Activated T-cell treated with anti-CD3 and anti-CD28 coated beads, Interleukin-2, amount 50 U/mL, for 72 hours (primary cell): ENCODE measurements at regions not wholly inside any gene's neighbourhood (a gene's known extent, or its start where the extent isn't known, plus 50 kb on each side); places are given as distances from the start of the nearest gene placed in this dataset.
"Not testable (repeated sequence)": the region's sequence is repeated elsewhere in the genome, so short reads cannot be mapped to it uniquely, and the experiment has no call there.

Source experiments
- ATAC-seq, 2 donors: fragments of 150-1000 bp; cut with Tn5 transposase; replicated peaks in 1 of 2; 2 replicates each; pipeline ENCODE4 v1.10.0; 2021; ENCODE audit warnings: moderate library complexity in 2 of 2, mild to moderate bottlenecking in 1 of 2
- DNase-seq, 2 donors: peaks; one replicate each; pipeline ENCODE4 v3.0.0; 2021 to 2022; ENCODE audit warnings: mixed read lengths in 1 of 2
- H3K27ac Mint-ChIP-seq: one replicate; pipeline ENCODE4 v1.8.0; 2022; ENCODE audit warnings: mild to moderate bottlenecking, moderate library complexity, mixed read lengths
- H3K27me3 Mint-ChIP-seq: one replicate; pipeline ENCODE4 v1.8.0; 2022; ENCODE audit warnings: low read depth, mixed read lengths
- H3K36me3 Mint-ChIP-seq, 2 donors: one replicate each; pipeline ENCODE4 v1.8.0; 2022; ENCODE audit warnings: mixed read lengths in 2 of 2, mild to moderate bottlenecking in 1 of 2; ENCODE audit not compliant: insufficient read depth in 2 of 2
- H3K4me1 Mint-ChIP-seq: one replicate; pipeline ENCODE4 v1.8.0; 2022; ENCODE audit warnings: low read depth, mixed read lengths
- H3K4me3 Mint-ChIP-seq, 2 donors: one replicate each; pipeline ENCODE4 v1.8.0; 2022; ENCODE audit warnings: mild to moderate bottlenecking in 2 of 2, mixed read lengths in 2 of 2, moderate library complexity in 2 of 2
- H3K9me3 Mint-ChIP-seq, 2 donors: one replicate each; pipeline ENCODE4 v1.8.0; 2022; ENCODE audit warnings: mixed read lengths in 2 of 2

DNA sequence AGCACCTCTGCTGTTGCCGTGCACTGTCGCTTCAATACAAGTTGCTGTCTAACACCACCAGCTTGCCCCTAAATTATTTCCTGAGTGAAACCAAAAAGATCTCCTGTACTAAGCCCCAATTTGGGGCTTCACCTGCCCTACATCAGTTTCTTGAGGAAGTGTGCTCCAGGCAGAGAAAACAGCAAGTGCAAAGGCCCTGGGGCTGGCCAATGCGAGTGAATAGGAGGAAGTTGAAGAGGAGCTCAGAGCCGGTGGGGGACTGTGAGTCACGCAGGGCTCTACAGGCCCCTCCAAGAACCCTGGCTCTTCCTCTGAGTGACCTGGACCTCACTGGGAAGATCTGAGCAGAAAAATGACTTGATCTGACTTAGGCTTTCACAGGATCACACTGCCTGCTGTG is 117.2 kb downstream of the IPO8 start:
- Mint-ChIP-seq H3K9me3 (peaks cover 0 to 2% of the 10 kb centered on the region in 2 donors), H3K4me1 (no peaks in the 10 kb centered on the region), H3K27me3 (no peaks in the 10 kb centered on the region), H3K27ac (no peak overlapping the region), H3K4me3 (no peak overlapping the region), H3K36me3 (no peaks in the 10 kb centered on the region)
- DNase-seq (no peak), ATAC-seq (no peak)

DNA sequence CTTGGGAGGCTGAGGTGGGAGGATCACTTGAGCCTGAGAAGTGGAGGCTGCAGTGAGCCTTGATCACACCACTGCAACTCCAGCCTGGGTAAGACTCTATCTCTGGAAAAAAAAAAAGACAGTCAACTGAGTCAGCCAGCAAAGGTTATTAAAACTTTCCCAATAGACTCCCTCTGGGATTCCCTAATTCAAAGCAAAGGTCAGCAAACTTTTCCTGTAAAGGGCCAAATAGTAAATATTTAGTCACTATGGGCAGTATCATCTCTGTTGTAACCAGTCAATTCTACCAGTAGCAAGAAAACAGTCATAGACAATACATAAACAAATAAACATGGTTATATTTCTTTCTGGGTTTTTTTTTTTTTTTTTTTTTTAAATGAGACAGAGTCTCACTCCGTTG is 122.5 kb downstream of the IPO8 start:
- no peaks in the 10 kb centered on the region for H3K27me3 Mint-ChIP-seq
- DNase-seq = no peak
- ATAC-seq = no peak
- H3K4me3 Mint-ChIP-seq = no peak overlapping the region
- H3K4me1 Mint-ChIP-seq = no peaks in the 10 kb centered on the region
- peaks cover 0 to 2% of the 10 kb centered on the region in 2 donors for H3K9me3 Mint-ChIP-seq
- no peak overlapping the region for H3K27ac Mint-ChIP-seq
- no peaks in the 10 kb centered on the region for H3K36me3 Mint-ChIP-seq

DNA sequence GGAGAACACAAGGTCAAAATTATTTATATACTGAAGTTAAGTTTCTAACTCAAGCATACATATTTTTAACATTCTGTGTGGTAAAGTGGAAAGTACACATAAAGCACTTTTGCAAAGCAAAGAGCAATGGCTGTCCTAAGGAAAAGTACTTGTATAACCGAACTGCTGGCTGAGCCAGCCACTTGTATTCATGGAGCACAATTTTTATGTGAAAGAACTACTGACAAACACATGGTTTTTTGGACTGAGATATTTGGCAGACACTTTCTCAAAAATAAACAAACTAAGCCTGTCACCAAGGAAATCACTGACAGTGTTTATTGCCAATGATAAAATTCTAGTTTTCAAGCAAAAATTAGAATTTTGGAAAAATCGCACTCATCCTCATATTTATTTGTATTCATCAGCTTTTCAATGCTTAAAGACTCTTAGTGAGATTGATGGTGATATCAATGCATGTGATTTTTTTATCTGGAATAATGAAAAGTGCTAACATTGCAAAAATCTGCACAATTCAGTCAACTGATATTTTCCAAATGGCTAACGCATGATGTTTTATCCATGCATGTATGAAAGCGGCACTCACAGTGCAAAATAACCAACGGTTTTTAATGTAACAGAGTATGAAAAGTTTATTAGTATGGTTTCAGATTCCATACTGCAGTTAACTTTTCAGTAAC is 125.3 kb downstream of the IPO8 start:
- H3K27ac Mint-ChIP-seq = no peak overlapping the region

DNA sequence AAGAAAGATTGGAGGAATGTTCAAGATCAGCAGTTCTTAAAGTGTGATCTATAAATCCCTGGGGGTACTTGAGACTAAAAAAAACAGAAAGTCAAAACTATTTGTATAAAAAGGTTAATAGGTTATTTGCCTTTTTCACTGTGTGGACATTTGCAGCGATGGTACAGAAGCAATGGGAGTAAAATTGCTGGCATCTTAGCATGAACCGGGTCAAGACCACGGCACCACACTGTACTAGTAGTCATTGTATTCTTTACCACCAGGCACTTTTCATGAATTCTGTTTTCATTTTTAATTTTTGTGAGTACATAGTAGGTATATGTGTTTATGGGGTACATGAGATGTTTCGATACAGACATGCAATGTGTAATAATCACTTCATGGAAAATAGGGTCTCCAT is 126.2 kb downstream of the IPO8 start:
- Mint-ChIP-seq H3K27me3 (no peaks in the 10 kb centered on the region), H3K36me3 (no peaks in the 10 kb centered on the region)

More for the DNA sequence above, 125.3 kb downstream of the IPO8 start:
- no peaks in the 10 kb centered on the region for H3K36me3 Mint-ChIP-seq
- peaks cover 1 to 2% of the 10 kb centered on the region in 2 donors for H3K9me3 Mint-ChIP-seq
- DNase-seq (no peak), ATAC-seq (no peak)
- H3K27me3 Mint-ChIP-seq = no peaks in the 10 kb centered on the region
- H3K4me3 Mint-ChIP-seq = no peak overlapping the region
- H3K4me1 Mint-ChIP-seq = no peaks in the 10 kb centered on the region

DNA sequence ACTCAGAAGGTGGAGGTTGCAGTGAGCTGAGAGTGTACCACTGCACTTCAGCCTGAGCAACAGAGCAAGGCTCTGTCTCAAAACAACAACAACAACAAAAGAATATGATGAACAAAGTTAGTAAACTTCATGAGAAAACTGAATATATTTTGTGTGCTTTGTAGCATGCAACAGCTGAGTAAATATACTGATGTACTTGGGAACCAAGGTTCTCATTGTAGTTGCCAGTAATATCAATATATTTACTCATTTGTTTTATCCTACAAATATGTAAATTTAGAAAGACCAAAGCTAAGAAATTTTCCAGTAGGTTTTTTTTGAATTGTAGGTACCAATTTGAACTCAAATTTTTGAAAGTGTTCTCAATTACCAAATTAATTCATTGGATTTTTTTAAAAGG is 127.2 kb downstream of the IPO8 start:
- Mint-ChIP-seq H3K27me3 (no peaks in the 10 kb centered on the region), H3K27ac (no peak overlapping the region), H3K4me3 (no peak overlapping the region), H3K9me3 (peaks cover 1 to 2% of the 10 kb centered on the region in 2 donors), H3K4me1 (no peaks in the 10 kb centered on the region), H3K36me3 (no peaks in the 10 kb centered on the region)
- DNase-seq (no peak), ATAC-seq (no peak)

More for the DNA sequence above, 126.2 kb downstream of the IPO8 start:
- Mint-ChIP-seq H3K9me3 (peaks cover 1 to 2% of the 10 kb centered on the region in 2 donors), H3K4me3 (no peak overlapping the region), H3K4me1 (no peaks in the 10 kb centered on the region), H3K27ac (no peak overlapping the region)
- ATAC-seq = no peak
- DNase-seq = no peak

DNA sequence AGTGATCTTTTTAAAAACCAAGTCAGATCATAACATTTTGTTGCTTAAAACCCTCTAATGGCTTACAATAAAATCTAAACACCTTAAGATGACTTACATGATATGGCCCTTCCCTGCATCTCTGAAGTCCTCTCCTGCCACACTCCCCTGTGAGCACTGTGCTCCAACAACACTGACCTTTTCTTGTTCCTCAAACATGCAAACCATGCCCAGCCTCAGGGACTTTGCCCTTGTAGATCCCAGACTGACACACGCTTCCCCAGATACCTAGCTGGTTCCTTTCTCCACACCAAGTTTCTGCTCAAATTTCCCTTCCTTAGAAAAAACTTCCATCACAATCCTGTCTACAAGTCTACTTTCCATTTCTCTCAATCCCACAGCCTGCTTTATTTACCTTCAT is 128.6 kb downstream of the IPO8 start:
- H3K4me3 Mint-ChIP-seq = no peak overlapping the region
- no peak for ATAC-seq
- no peak for DNase-seq
- H3K27ac Mint-ChIP-seq = no peak overlapping the region
- no peaks in the 10 kb centered on the region for H3K36me3 Mint-ChIP-seq
- H3K27me3 Mint-ChIP-seq = no peaks in the 10 kb centered on the region
- H3K4me1 Mint-ChIP-seq = no peaks in the 10 kb centered on the region
- peaks cover 1 to 2% of the 10 kb centered on the region in 2 donors for H3K9me3 Mint-ChIP-seq

DNA sequence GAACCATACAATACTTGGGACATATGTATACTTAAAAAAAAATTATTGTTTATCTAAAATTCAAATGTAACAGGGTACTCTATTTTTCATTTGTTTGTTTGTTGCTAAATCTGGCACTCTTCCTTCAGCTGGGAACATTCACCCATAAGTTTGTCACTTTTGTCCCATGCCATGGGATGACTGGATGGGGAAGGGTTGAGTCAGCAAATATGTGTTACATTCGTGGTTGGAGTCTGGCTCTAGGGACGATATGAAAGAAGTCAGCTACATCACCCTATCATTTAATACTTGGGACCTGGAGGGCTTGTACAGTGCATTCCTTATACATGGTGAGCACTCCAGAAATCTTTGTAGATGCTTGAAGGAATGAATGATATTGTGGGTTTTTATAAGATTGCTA is 131.3 kb downstream of the IPO8 start:
- ATAC-seq = no peak
- Mint-ChIP-seq H3K27me3 (no peaks in the 10 kb centered on the region), H3K4me1 (no peaks in the 10 kb centered on the region), H3K36me3 (peaks cover 3 to 6% of the 10 kb centered on the region in 2 donors), H3K27ac (no peak overlapping the region), H3K4me3 (no peak overlapping the region), H3K9me3 (peaks cover 7 to 10% of the 10 kb centered on the region in 2 donors)
- no peak for DNase-seq

DNA sequence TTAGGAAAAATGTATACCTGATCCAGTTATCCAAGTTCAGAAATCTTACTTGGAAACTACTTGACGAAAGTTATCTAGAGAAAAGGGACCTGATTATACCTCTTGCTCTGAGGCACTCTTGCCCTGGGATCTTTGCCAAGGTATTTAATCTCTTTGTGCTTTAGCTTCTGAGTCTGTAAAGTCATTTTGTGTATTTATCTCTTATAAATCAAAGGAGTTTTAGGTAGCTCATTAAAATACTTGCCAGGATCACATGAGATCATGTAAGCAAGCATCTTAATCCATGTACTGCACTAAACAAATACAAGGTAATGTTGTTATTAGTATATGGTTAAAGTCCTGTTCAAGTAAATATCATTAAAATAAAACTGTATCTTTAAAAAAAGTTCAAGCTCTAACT is 147.5 kb downstream of the IPO8 start:
- H3K27ac Mint-ChIP-seq = no peak overlapping the region
- no peak overlapping the region for H3K4me3 Mint-ChIP-seq

DNA sequence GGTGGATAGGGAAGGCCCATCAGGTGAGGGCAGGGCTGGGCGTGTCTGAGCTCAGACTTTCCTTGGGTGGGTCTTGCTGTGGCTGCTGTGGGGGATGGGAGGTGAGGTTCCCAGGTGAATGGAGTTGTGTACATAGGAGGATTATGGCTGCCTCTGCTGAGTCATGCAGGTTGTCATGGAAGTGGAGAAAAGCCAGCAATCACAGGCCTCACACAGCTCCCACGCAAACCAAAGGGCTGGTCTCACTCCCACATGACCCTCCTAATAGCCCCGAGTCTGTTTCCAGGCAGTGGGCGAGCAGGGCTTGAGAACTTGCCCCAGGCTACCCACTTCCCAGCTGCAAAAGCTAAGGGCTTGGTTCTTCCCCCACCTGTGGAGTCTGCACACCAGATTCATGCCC is 149.5 kb downstream of the IPO8 start:
- H3K27me3 Mint-ChIP-seq = peaks cover 6% of the 10 kb centered on the region

More for the DNA sequence above, 147.5 kb downstream of the IPO8 start:
- Mint-ChIP-seq H3K27me3 (peaks cover 6% of the 10 kb centered on the region), H3K36me3 (no peaks in the 10 kb centered on the region), H3K4me1 (no peaks in the 10 kb centered on the region), H3K9me3 (peaks cover 7 to 14% of the 10 kb centered on the region in 2 donors)
- DNase-seq (no peak), ATAC-seq (no peak)

DNA sequence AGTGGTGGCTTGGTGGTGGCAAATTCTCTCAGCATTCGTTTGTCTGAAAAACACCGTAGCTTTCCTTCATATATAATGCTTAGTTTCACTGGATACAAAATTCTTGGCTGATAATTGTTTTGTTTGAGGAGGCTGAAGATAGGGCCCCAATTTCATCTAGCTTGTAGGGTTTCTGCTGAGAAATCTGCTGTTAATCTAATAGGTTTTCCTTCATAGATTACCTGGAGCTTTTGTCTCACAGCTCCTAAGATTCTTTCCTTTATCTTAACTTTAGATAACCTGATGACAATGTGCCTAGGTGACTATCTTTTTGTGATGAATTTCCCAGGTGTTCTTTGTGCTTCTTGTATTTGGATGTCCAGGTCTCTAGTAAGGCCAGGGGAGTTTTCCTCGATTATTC is 151.0 kb downstream of the IPO8 start:
- not testable (repeated sequence) for H3K36me3 Mint-ChIP-seq, H3K27me3 Mint-ChIP-seq, H3K27ac Mint-ChIP-seq, H3K4me1 Mint-ChIP-seq, ATAC-seq, H3K4me3 Mint-ChIP-seq, DNase-seq
- H3K9me3 Mint-ChIP-seq = peaks cover 15 to 20% of the 10 kb centered on the region in 2 donors

More for the DNA sequence above, 149.5 kb downstream of the IPO8 start:
- Mint-ChIP-seq H3K9me3 (peaks cover 15 to 20% of the 10 kb centered on the region in 2 donors), H3K4me1 (no peaks in the 10 kb centered on the region), H3K4me3 (no peak overlapping the region), H3K27ac (no peak overlapping the region), H3K36me3 (no peaks in the 10 kb centered on the region)
- ATAC-seq = no peak
- DNase-seq = no peak

DNA sequence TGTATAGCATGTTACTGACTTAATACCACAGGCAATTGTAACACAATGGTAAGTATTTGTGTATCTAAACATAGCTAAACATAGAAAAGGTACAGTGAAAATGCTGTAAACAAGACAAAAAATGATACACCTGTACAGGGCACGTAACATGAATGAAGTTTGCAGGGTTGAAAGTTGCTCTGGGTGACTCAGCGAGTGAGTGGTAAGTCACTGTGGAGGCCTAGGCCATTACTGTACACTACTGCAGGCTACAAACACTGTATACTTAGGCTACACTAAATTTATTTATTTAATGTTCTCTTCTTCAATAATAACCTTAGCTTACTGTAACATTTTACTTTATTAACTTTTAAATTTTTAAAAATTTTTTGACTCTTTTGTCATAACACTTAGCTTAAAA is 158.4 kb downstream of the IPO8 start:
- peaks cover 2 to 3% of the 10 kb centered on the region in 2 donors for H3K9me3 Mint-ChIP-seq
- H3K4me1 Mint-ChIP-seq = no peaks in the 10 kb centered on the region
- no peak overlapping the region for H3K27ac Mint-ChIP-seq
- DNase-seq = no peak
- no peaks in the 10 kb centered on the region for H3K36me3 Mint-ChIP-seq
- ATAC-seq = no peak
- H3K4me3 Mint-ChIP-seq = no peak overlapping the region
- H3K27me3 Mint-ChIP-seq = no peaks in the 10 kb centered on the region

DNA sequence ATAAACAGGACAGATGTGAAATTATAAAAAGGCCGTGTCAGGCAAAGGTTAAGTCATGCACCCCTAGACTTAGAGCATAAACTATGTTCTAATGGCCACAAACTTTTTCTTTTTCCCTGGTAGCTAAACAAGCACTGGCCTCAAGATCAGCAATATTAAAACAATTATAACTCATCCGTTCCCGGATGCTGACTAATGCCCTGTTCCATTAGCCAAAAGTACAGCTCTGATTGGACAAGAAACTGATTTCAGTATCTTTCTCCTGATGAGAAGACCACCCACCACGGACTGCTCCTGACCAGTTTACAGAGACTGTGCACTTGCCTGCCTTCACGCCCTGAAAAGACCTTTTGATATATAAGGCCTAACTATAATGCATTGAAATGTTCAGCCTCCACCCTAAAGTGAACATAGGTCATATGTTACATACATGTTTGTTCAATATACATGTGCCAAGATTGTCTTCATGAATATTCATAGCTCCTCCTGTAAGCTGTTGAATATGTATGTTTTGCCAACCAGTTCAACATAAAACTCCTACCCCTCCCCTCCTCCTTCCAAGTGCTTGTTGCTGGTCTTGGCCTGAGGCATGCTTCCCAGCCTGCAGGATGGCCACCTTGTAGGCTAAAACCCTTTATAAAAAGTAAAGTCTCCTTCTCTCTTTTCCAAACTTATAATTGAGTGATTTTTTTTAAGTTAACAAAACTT is 162.0 kb downstream of the IPO8 start:
- H3K27me3 Mint-ChIP-seq = peaks cover 4% of the 10 kb centered on the region
- H3K36me3 Mint-ChIP-seq = no peaks in the 10 kb centered on the region
- ATAC-seq = no peak
- no peak for DNase-seq
- H3K9me3 Mint-ChIP-seq = no peaks in the 10 kb centered on the region
- H3K4me1 Mint-ChIP-seq = no peaks in the 10 kb centered on the region
- no peak overlapping the region for H3K27ac Mint-ChIP-seq
- H3K4me3 Mint-ChIP-seq = no peak overlapping the region

DNA sequence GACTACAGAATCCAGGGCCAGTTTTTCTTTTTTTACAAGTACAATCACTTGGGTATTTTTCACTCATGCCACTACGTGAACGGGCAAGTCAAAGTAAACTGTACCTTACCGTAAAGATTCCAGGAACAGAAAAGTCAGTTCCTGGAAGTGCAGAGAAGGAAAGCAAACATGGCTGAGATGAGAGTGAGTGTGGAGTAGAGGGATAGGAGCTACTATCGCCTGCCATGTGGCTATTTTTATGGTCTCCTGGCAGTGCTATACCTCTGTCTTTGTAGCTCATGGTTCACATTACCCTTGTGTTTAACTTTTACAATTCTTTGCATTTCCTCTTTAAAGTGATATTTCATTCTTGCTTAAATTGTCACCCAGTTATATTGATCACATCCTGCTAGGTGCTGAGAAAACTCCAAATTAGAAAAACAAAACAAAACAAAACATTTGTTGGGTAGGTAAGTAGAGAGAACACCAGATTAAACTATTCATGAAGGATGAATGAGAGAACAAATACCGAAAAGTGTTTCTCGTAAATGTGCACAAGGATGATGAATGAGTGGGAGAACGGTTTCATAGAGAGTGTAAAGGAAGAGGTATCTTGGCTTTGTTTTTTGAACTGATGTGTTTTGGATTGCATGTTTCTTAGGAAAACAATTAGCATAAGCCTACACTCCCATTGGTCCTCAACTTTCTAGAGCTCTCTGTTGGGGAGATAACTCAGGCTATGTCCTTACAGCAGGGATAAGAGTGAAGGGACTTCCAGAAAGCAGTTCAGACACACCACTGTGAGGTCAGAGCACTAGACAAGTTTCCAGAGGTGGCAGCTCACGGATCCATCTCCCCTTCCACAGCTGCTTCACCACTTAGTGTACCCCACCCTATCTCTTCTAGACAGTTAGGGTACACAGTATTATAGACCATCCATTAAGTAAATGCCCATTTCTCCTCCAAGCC is 163.7 kb downstream of the IPO8 start:
- H3K36me3 Mint-ChIP-seq = peaks cover 0 to 1% of the 10 kb centered on the region in 2 donors
- H3K4me1 Mint-ChIP-seq = no peaks in the 10 kb centered on the region
- ATAC-seq (no peak), DNase-seq (no peak)
- H3K27ac Mint-ChIP-seq = no peak overlapping the region
- H3K27me3 Mint-ChIP-seq = peaks cover 9% of the 10 kb centered on the region
- no peak overlapping the region for H3K4me3 Mint-ChIP-seq
- H3K9me3 Mint-ChIP-seq = no peaks in the 10 kb centered on the region
